K562 (cell line): ENCODE measurements at regions not wholly inside any gene's neighbourhood (a gene's known extent, or its start where the extent isn't known, plus 50 kb on each side); places are given as distances from the start of the nearest gene placed in this dataset.
"Not testable (repeated sequence)": the region's sequence is repeated elsewhere in the genome, so short reads cannot be mapped to it uniquely, and the experiment has no call there.

Experiments
- BHLHE40 ChIP-seq: IDR thresholded peaks from 2 replicates; pipeline ENCODE4 v1.6.1; 2011; ENCODE audit warnings: low read length, improper control_type of control experiment
- CTCF ChIP-seq, 3 experiments: IDR thresholded peaks in 2 of 3; conservative IDR thresholded peaks in 1 of 3; 2 replicates each; pipeline ENCODE4 v1.5.1; 2011 to 2012; ENCODE audit warnings: low read length in 3 of 3, mild to moderate bottlenecking in 3 of 3, control low read depth in 2 of 3, improper control_type of control experiment in 1 of 3, inconsistent platforms in 1 of 3, low read depth in 1 of 3, mixed read lengths in 1 of 3, moderate library complexity in 1 of 3; ENCODE audit not compliant: insufficient read depth in 2 of 3
- ELK1 ChIP-seq: sonication (generic); formaldehyde crosslinking; IDR thresholded peaks from 2 replicates; pipeline ENCODE4 v1.8.1; 2022; ENCODE audit warnings: missing genetic modification reagents
- FOXP4 ChIP-seq: sonication (generic); formaldehyde crosslinking; IDR thresholded peaks from 2 replicates; pipeline ENCODE4 v1.8.0; 2022; ENCODE audit warnings: mild to moderate bottlenecking, missing genetic modification reagents, borderline replicate concordance
- GATA2 ChIP-seq: sonication (generic); formaldehyde crosslinking; IDR thresholded peaks from 2 replicates; pipeline ENCODE4 v1.4.0; 2020; ENCODE audit warnings: mild to moderate bottlenecking, missing genetic modification reagents
- LARP7 ChIP-seq: fragments of 450-650 bp; IDR thresholded peaks from 2 replicates; pipeline ENCODE4 v1.6.1; 2016
- MEF2A ChIP-seq: IDR thresholded peaks from 2 replicates; pipeline ENCODE4 v1.6.1; 2011; ENCODE audit warnings: low read depth, mild to moderate bottlenecking, low read length, moderate library complexity; ENCODE audit not compliant: control insufficient read depth
- MTA3 ChIP-seq: fragments of 450-650 bp; formaldehyde crosslinking; IDR thresholded peaks from 2 replicates; pipeline ENCODE4 v1.6.1; 2017; ENCODE audit warnings: mild to moderate bottlenecking, borderline replicate concordance
- PHF20 ChIP-seq: fragments of 450-650 bp; IDR thresholded peaks from 2 replicates; pipeline ENCODE4 v1.6.1; 2018; ENCODE audit not compliant: partially characterized antibody
- POLR2AphosphoS5 ChIP-seq: IDR thresholded peaks from 2 replicates; pipeline ENCODE4 v1.6.1; 2011; ENCODE audit warnings: mild to moderate bottlenecking, low read depth, low read length, moderate library complexity; ENCODE audit not compliant: control insufficient read depth, insufficient read depth
- RAD21 ChIP-seq, 2 experiments: fragments of 250-450 bp in 1 of 2; fragments of 450-650 bp in 1 of 2; sonication (Bioruptor Pico) in 1 of 2; formaldehyde crosslinking in 1 of 2; IDR thresholded peaks in 1 of 2; conservative IDR thresholded peaks in 1 of 2; 2 replicates each; pipeline versions ENCODE4 v1.4.0 to v1.8.0; 2020 to 2022; ENCODE audit warnings: mild to moderate bottlenecking in 2 of 2, moderate library complexity in 1 of 2
- RFX5 ChIP-seq: IDR thresholded peaks from 2 replicates; pipeline ENCODE4 v1.6.1; 2011; ENCODE audit warnings: low read depth, mild to moderate bottlenecking, improper control_type of control experiment, low read length
- ZNF57 ChIP-seq: fragments of 450-650 bp; formaldehyde crosslinking; IDR thresholded peaks from 2 replicates; pipeline ENCODE4 v1.4.0; 2020; ENCODE audit warnings: mild to moderate bottlenecking, moderate library complexity

GRCh38 chr14:105748710-105749109 is 222.3 kb downstream of the TMEM121 start:
- TF ChIP-seq MEF2A; BHLHE40; PHF20; ZNF57; POLR2AphosphoS5; GATA2 (CRISPR knock-in tag); FOXP4 (CRISPR knock-in tag); MTA3; CTCF (IDR thresholded peaks at IDR 0.05 in 2 of 3, conservative IDR thresholded peaks at IDR 0.05 in 1 of 3; ENCODE audit: insufficient read depth in 2 of 3, low read depth in 1 of 3, low read length in 3 of 3); RFX5; LARP7; RAD21 (CRISPR knock-in tag; conservative IDR thresholded peaks at IDR 0.05 in 1 of 2, IDR thresholded peaks at IDR 0.05 in 1 of 2); ELK1: not testable (repeated sequence)
